ENCODE measurements at regions not wholly inside any gene's neighbourhood (a gene's known extent, or its start where the extent isn't known, plus 50 kb on each side); places are given as distances from the start of the nearest gene placed in this dataset.

DNA sequence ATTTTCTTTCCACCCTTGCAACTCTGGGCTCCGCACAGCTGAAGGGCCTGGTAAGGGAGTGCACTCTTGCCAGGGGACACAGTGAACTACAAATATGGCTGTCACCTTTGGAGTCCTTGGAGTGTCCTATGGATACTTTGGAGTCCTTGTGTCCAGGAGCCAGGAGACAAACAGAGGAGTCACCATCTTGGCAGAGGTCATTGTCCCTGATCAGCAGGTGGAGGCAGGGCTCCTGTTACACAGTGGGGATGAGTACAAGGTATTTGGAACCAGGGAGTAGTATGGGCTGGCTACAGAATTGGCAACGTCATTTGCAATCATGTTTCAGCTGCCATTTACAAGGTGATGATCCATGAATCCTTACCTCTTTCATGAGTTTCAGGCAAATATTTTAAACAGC is 132.5 kb downstream of the FAM161A start:
- DNase-seq = no peak

DNA sequence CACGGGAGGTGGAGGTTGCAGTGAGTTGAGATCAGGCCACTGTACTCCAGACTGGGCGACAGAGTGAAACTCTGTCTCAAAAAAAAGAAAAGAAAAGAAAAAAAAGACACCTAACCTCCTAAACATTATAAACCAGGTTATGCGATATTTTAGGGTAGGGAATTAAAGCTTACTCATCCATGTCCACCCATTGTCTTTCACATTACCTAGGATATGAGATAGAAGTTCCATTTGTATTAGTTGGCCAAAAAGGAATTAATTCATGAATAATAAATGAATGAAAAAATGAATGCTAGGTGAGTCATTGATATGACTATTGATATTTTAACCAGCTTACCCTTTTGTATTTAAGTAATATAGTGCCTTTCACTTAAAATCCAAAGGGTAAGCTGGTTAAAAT is 132.9 kb downstream of the FAM161A start:
- DNase-seq = no peak

DNA sequence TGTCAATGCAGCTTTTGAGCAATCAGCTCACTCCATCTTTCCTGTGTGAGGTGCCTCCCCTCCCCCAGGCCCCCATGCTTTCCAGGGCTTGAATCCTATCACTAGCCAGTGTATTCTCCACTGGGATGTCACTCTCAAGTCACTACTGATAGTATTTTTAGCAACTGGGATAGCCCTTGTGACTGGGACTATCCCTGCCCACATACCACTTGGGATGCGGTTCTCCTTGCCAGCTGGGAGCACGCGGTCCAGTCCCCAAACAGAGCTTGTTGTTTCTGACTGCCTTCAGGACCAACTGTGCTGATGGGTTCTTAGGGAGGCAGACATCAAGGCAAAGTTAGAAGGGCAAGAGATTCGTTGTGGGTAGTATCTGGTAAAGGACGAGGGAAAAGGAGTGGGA is 134.9 kb downstream of the FAM161A start:
- no peak for DNase-seq

- DNase-seq = no peak
These were observed 138.4 kb downstream of the FAM161A start for GRCh38 chr2:61715506-61715905.

DNA sequence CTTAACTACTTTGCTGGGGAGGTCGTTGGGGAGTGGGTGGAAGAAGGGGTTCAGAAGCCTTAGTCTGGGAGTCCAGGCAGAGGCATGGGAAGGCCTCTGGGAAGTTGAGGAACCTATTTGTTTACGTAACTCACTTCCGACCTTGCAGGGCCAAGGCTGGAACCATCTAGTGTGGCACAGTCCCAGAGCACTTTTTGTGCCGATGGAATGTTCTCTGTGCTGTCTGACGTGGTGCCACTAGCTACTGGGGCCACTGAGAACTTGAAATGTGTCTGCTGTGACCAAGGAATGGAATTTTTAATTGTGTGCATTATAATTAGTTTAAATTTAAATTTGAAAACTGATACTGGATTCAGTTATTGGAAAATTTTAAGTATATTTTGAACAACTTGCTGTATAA is 139.7 kb downstream of the FAM161A start:
- no peak for DNase-seq

GRCh38 chr2:61713457-61713856 is 140.4 kb downstream of the FAM161A start:
- no peak for DNase-seq

- DNase-seq = no peak
These were observed 141.8 kb downstream of the FAM161A start for GRCh38 chr2:61712060-61712459.

- no peak for DNase-seq
These were observed 143.1 kb downstream of the FAM161A start for GRCh38 chr2:61710711-61711110.

DNA sequence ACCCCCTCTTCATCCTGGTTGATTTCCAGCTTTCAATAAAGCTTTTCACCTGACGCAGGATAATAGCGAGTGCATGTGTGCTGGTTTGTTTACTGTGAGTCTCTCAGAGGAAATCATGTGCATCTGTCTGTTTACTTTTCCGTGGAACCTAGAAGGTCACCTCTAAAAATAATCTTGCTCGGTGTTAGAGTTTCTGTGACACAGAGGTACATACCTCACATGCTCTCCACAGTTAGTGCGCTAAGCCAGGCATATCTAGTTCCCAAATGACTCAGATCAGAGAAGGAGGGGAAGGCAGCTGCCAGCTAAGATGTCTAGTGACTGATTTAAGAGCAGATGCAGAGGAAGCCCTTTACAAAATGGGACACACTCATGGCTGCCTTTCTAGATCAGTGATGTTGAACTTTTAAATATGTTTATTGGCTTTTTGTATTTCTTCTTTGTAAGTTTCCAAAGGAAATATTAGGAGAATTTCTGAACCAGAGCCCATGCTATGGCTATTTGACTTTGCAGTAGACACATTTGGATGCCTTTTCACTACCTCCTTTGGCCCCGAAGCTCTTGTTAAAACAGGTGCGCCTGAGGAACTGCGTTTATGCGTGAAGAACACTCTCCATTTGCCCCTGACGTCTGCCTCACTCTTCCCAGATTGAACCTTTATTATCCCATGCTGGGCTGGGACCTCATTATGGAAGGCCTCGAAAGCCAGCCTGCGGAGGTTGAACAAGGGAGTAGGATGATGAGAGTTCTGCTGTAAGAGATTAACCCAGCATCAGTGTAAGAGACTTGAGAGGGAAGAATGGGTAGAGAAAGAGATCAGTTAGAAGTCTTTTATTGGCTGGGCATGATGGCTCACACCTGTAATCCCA is 145.6 kb downstream of the FAM161A start:
- DNase-seq = no peak

DNA sequence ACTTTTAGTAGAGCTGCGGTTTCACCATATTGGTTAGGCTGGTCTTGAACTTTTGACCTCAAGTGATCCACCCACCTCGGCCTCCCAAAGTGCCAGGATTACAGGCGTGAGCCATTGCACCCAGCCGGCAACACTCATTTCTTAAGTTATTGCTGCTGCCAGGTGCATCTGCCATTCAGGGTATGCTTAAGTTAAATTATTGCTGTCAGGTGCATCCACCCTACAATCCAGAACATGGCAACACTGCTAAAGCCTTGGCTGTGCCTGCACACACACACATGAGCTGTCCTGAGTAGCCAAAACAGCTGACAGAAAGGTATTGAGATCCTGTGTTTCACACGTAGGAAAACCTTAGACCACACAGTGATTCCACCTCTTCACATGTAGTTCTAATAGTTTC is 148.2 kb downstream of the FAM161A start:
- DNase-seq = no peak

GRCh38 chr2:61704364-61704763 is 149.5 kb downstream of the FAM161A start:
- no peak for DNase-seq

DNA sequence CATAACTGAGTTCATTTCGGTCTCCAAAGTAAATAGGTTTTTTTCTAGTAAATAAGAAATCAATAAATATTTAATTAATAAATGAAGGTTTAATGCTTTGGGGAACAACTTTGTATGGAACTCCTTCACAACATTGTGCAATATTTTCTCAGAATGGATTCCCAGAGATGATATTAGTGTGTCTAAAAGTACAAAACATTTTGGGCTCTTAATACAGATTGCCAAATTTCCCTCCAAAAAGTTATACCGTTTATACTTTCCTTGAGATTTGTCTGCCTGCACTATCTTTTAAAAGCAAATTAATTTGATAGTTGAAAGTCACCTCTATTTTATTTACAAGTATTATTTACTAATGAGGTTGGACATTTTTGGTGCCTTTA is 151.8 kb downstream of the FAM161A start:
- DNase-seq = no peak

DNA sequence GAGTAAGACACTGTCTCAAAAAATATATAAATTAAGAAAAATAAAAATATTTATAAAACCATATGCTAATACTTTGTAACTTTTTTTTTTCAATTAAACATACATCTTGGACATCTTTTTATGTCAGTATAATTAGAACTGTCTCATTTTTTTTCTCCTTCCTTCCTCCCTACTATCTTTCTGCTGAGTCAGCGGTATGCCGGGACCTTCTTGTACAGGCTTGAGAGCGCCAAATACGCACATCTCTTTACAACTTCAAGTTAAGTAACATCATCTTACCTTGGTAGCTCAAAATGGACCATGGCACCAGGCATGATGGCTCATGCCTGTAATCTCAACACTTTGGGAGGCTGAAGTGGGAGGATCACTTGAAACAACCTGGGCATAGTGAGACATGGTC is 153.4 kb downstream of the FAM161A start:
- no peak for DNase-seq

- DNase-seq = peak; percentile 72
These were observed 156.4 kb upstream of the XPO1 start for GRCh38 chr2:61694312-61695274.

DNA sequence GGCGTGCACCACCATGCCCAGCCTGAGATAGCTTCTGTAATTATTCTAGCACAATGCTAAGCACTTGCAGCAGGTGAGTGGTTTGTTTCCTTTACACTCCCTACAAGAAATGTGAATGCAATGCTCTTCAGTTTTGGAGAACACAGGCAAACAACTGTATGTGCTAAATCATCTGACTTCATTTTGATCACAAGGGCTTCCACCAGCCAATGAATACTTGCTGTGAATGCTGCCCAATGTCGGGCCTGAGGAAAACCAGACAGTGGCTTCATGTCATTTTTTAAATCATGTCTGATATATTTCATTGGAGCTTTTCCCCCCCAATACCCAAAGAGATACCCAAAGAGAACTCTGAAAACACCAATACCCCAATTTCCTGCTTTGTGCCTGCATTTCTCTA is 155.6 kb upstream of the XPO1 start:
- DNase-seq = no peak

GRCh38 chr2:61690078-61690596 is 152.0 kb upstream of the XPO1 start:
- no peak for DNase-seq

GRCh38 chr2:61689568-61689967 is 151.4 kb upstream of the XPO1 start:
- DNase-seq = no peak

DNA sequence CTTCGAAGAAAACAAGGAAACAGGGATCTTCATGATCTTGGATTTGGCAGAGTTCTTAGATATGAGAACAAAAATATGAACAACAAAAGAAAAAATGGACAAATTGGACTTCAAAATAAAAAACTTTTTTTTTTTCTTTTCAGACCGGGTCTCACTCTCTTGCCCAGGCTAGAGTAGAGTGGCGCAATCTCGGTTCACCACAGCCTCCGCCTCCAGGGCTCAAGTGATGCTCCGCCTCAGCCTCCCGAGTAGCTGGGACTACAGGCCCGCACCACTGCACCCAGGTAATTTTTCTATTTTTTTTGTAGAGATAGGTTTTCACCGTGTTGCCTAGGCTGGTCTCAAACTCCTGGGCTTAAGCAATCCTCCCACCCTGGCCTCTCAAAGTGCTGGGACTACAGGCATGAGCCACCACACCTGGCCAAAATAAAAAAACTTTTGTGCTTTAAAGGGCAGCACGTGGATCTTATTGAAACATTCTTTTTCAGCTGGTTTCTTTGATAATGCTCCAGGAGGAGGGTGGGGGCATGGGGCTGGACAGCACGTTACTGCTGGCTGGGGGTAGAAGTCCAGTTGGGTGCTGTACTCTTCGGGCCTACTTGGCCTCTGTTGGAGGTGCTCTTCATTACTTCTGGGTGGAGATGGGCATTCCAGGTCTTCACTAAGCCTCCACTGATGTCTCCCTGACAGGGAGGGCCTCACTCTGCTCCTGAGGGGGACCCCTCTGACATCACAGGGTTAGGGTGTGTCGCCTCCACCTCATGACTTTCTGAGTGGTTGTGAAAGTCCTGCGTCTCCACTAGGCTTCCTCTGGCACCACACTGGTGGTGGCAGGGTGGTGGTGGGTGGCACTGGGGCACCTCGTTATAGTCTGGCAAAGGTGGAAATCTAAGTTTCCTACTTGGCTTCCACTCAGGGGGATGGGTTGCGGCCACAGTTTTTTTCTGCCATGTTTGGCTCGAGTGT is 150.5 kb upstream of the XPO1 start:
- DNase-seq = no peak

- DNase-seq = no peak
These were observed 140.9 kb upstream of the XPO1 start for GRCh38 chr2:61679096-61679495.

- DNase-seq = no peak
These were observed 139.8 kb upstream of the XPO1 start for GRCh38 chr2:61677942-61678341.

GRCh38 chr2:61677306-61677705 is 139.2 kb upstream of the XPO1 start:
- no peak for DNase-seq

GRCh38 chr2:61675204-61675603 is 137.0 kb upstream of the XPO1 start:
- DNase-seq = no peak

Measured in central memory CD4-positive, alpha-beta T cell (primary cell).